HG02798 (cell line): ENCODE measurements at regions not wholly inside any gene's neighbourhood (a gene's known extent, or its start where the extent isn't known, plus 50 kb on each side); places are given as distances from the start of the nearest gene placed in this dataset.

Experiments used
- ATAC-seq: cut with Tn5 transposase; IDR thresholded peaks from one replicate; pipeline ENCODE4 v1.9.1; 2021; ENCODE audit warnings: mild to moderate bottlenecking; ENCODE audit not compliant: unreplicated experiment, poor library complexity

- no peak for ATAC-seq
Measured at GRCh38 chr6:170232186-170233002, 58.5 kb downstream of the DLL1 start.

DNA sequence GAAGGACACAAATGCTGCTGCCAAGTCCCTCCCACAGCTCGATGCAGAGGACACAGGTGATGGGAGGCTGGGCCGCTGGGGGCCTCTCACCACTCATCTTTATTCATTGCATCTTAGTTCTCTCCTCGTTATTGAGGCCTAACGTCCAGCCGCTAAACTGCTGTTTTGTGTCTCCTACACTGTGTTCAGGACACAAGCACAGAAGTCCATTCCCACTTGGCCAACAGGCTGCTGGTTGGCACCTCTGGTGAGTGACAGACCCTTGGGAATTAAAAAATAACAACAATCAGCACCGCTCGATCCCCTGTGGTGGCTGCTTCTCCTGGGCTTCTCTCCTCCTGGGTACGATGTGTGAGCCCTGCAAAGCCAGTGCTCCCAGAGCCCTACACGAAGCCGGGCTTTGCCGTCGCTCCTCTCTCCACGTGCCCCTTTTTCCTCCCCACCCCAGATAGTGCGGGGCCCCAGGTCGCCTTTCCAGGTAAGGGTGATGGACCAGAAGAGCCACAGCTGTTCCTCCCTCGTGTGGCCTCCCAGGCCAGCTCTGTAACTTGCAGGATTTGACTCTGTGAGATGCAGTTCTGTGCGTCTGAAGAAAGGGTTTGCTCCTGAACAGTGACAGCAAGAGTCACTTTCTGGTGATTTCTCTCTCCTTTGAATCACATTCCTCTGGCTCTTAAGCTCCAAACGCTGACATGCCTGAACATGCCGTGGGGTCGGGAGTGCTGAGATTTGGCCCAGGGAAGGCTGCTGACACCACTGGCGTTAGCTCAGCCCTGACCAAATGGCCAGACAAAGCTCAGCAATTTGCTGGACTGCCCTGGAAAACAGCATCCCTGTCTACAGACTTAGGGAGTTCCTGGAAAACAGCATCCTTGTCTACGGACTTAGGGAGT, 59.3 kb downstream of the DLL1 start:
- no peak for ATAC-seq

DNA sequence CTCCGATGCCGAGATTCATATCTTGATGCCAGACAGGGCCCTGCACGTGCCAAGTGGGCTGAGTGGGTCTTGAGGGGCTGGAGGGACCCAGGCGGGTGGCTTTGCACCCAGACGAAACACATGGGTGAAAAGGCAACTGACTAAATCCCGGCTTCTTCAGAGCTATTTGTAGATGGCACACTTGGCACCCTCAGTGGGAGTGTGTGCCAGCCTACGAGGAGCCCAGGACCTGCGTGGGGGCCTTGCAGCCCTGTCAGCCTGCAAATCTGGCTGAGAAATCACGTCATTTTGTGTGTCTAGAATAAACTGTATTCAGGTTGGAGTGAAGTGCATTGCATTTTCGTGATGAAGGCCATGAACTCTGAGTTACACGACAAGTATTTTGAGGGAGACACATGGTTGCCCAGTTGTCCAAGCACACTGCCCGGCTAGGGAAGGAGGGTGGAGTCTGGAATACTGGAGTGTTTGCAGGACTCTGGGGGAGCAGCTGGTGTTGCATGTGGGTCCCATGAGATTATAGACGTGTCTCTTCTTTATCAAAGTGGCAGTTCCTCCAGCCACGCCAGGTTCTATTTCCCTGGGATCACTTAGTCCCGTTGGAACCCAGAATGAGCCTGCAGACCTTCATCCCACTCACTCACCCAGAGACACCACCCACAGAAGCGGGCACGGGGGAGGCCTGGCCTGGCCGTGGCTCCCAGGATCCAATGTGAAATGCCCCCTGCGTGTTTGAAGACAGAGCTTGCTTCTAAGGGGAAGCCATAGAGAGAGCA, 60.2 kb downstream of the DLL1 start:
- no peak for ATAC-seq

DNA sequence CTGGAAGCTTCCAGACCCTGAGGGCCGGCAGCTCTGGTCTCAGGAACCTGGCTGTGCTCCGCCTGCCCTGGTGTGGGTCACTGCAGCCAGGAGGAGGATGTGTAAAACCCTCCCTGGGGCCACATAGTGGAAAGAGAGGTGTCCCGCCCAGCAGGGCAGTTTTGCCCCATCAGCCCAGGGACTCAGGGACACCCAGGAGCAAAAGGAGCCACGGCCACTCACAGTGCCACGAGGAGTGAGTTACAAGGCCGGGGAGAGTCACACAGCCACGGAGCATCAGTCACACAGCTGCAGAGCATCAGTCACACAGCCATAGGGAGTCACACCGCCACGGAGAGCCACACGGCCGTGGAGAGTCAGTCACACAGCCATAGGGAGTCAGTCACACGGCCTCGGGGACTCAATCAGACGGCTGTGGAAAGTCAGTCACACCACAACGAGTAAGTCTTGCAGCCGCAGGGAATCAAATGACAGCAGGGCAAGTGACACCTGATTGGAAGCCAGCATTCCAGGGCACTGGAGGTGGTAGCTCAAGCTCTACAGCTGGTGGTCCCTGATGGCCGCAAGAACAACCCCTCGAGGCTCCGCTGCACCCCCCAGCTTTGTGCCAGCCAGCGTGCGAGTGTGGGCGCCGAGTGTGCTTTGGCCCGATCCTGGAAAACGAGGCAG, 60.9 kb downstream of the DLL1 start:
- ATAC-seq, result no peak

DNA sequence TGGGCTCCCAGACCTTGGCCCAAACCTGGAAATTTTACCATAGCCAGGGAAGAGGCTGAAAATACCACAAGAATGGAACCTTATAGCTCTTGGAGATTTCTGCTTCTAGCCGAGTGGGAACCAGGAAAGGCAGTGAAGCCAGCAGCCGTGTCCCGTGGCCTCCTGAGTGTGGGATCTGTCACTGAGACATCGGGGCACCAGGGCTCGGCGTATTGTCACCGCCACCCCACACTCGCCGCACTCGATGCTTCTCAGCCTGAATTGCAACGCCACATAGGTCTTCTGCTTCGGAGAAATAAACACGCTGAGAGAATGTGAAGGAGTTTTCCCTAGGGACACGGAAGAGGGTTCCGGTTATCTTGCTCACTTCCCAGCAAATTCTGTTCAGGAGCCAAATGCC, 61.5 kb downstream of the DLL1 start:
- no peak for ATAC-seq

- ATAC-seq, result no peak
Measured at GRCh38 chr6:170228946-170229310, 62.0 kb downstream of the DLL1 start.

DNA sequence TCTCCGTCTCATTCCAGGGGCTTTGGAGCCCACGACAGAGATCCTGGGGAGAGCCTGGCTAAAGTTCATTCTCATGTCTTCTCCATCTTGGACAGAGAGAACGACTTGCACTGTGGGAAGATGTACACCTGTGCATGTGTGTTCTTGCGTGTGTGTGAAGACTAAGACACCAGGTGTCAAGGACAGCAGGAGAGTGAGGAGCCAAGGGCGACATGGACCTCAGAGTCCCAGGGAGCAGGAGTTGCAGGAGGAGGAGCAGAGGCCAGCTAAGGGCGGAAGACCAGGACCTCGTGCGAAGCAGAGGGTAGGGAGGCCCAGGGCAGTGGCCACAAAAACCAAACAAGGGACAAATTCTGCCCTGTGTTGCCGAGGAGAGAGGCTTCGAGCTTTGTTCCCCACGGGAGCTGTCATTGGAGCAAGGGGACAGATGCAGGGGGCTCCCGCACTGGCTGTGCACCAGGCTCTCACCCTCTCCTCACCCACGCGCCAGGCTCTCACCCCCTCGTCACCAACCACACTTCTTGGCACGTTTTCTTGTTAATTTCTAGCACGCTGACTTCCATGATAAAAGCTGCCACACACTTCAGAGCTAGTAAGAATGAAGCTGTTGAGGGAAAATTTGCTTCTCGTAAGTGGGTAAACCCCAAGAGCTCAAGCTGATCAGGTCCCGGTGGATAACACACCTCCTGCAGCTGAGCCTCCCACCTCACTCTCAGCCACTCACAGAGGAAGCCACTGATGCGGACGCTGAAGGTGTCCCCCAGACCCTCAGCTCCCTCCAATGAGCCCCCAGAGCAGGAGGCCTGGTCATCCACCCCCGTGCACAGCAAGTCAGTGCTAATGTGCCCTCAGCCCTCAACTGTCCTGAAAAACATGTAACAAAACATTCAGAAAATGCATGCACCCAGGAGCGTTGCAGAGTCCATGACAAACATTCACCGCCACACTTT, 62.6 kb downstream of the DLL1 start:
- ATAC-seq, result no peak

DNA sequence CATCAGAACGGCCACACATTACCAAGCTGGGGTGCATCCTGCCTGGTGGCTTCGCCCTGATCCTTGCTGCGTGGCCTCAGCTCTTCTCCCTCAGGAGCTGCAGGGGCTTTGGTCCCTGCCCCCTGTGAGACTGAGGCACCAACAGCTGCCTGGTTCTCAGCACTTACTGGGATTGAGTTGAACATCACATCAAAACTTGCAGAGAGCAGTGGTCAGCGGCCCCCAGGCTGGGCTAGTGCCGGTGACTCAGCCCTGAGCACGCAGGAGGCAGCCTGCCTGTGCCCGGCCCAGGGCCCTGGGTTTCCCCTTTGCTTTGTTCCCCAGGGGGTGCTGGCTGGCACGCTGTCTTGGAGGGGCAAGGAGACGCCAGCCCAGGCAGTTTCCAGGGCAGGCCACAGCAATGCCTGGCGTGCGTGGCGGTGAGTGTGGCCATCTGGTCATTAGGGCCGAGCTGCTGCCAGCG, 63.3 kb downstream of the DLL1 start:
- no peak for ATAC-seq

GRCh38 chr6:170226647-170227046, 64.2 kb downstream of the DLL1 start:
- ATAC-seq, result no peak

DNA sequence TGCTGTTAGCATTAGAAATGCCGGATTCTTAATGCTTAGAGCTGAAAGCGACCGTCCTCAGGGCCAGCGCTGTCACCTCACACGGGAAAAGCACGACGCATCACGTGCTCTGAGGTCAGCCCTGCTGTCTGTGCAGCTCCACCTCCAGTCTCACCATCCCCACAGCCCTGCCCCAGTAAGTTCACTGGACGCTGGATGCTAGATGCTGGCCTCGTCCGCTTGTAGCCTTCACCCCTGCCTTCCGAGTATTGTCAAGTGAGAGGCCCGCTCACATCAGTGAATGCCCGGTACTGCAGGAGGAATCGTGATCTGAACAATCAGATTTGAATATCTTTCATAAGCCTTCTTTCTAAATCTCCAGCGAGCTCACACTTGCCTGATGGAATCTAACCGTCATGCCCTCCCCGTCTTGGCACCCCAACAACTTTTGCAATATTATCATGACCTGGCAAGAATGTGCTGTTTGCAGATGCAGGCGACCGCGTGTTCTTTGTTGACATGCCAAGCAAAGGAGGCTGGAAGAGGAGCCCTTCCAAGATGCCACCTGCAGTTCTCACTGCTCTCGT, 64.9 kb downstream of the DLL1 start:
- no peak for ATAC-seq

GRCh38 chr6:170224694-170225660, 65.9 kb downstream of the DLL1 start:
- no peak for ATAC-seq

DNA sequence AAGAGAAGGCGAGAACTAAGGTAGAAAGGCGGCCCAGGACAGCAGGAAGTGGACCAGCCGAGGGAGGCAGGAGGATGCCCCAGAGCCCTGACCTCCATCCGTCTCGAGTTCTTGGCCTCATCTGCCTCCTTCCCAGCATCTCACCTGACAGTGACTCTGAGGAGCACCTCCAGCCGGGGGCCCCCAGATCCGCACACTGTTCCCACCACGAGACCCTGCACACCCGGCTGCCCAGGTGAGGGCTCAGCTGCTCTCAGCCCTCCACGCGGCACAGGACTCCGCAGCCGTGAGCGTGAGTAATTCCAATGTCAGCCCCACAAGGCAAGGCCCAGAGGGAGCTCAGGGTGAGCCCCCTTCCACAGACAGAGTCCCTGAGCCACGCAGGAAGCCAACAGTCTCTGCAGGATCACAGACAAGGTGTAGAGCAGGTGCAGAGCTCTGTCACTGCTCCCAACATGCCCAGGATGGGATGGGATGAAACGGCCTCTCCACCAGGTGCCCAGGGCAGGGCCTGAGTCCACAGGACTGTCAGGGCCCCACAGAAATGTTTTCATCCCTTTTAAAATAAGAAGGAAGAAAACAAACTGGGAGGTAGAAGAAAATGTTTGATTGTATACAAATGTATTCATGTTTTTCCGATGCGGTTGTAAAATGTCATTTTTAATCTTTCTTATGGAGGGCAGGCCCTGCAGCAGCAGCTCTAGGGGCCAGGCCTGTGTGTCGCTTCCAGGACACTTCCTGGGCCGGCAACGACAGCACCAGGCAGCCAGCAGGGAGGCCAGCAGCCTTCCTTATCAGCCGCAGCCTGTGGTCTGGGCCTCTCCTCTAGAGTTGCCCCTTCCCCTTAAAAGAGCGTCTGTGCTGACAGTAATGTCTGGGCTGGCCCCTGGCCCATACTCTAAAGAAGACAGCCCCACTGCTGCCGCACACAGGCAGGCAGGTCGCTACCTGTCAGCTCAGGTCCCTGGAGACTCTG, 66.9 kb downstream of the DLL1 start:
- ATAC-seq, result no peak

GRCh38 chr6:170222498-170223471, 68.1 kb downstream of the DLL1 start:
- ATAC-seq, result no peak

DNA sequence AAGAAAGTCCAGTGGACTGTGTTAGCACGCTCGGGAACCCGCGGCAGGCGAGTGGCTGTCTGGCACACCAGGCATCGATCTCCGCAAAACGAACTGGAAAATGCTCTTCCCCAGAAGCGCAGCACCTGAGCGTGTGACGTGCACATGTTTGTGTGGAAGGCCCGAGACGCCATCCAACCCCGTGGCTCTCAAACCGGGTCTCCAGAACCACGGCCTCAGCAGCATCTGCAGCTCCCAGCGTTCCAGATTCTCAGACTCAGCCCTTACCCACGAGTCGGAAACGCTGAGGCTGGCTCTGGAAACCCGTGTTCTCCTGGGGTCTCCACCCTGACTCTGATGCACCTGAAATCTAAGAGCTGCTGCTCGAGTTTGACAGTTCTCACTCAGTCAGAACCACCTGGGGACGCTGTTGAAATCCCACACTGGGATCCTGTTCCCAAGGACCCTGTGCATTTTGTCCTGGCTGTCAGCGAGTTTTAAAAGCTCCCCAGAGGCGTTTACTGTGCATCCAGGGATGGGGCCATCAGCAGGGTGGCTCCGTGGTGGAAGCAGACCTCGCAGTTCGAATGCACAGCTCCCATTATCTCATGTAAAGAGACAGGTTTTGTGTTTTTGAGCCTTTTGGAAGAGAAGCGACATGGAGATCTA, 69.0 kb downstream of the DLL1 start:
- ATAC-seq, result no peak
